Parathyroid adenoma (tissue), 2 donors: ENCODE measurements at regions not wholly inside any gene's neighbourhood (a gene's known extent, or its start where the extent isn't known, plus 50 kb on each side); places are given as distances from the start of the nearest gene placed in this dataset.
"Not testable (repeated sequence)": the region's sequence is repeated elsewhere in the genome, so short reads cannot be mapped to it uniquely, and the experiment has no call there.

Experiments
- H2AFZ ChIP-seq: fragments of 300-600 bp; sonication (generic); one replicate; pipeline ENCODE4 v1.7.0; 2017; ENCODE audit warnings: antibody characterized with exemption, mild to moderate bottlenecking
- H3K27ac ChIP-seq: fragments of 300-600 bp; sonication (generic); one replicate; pipeline ENCODE4 v1.7.0; 2017
- H3K27me3 ChIP-seq: fragments of 300-600 bp; sonication (generic); one replicate; pipeline ENCODE4 v1.7.0; 2017; ENCODE audit warnings: low read length; ENCODE audit not compliant: control insufficient read depth, insufficient read depth
- H3K36me3 ChIP-seq: fragments of 300-600 bp; sonication (generic); one replicate; pipeline ENCODE4 v1.7.0; 2017; ENCODE audit warnings: low read length; ENCODE audit not compliant: control insufficient read depth, insufficient read depth
- H3K4me1 ChIP-seq: fragments of 300-600 bp; sonication (generic); one replicate; pipeline ENCODE4 v1.7.0; 2017; ENCODE audit warnings: control low read depth
- H3K4me2 ChIP-seq: fragments of 300-600 bp; sonication (generic); one replicate; pipeline ENCODE4 v1.7.0; 2017; ENCODE audit warnings: low read length
- H3K4me3 ChIP-seq: fragments of 300-600 bp; sonication (generic); one replicate; pipeline ENCODE4 v1.7.0; 2017; ENCODE audit warnings: low read depth, low read length
- H3K79me2 ChIP-seq: fragments of 300-600 bp; sonication (generic); one replicate; pipeline ENCODE4 v1.7.0; 2017; ENCODE audit warnings: control low read depth
- H3K9ac ChIP-seq: fragments of 300-600 bp; sonication (generic); one replicate; pipeline ENCODE4 v1.7.0; 2017; ENCODE audit warnings: mild to moderate bottlenecking
- H3K9me3 ChIP-seq: fragments of 300-600 bp; sonication (generic); one replicate; pipeline ENCODE4 v1.7.0; 2017; ENCODE audit warnings: low read length; ENCODE audit not compliant: control insufficient read depth
- TF ChIP-seq, protein P1 (sequence below): fragments of 300-600 bp; sonication (generic); IDR thresholded peaks from one replicate; pipeline ENCODE4 v1.7.0; 2017; ENCODE audit warnings: antibody characterized with exemption, mild to moderate bottlenecking
- donor health status: primary hyperparathyroidism.

DNA sequence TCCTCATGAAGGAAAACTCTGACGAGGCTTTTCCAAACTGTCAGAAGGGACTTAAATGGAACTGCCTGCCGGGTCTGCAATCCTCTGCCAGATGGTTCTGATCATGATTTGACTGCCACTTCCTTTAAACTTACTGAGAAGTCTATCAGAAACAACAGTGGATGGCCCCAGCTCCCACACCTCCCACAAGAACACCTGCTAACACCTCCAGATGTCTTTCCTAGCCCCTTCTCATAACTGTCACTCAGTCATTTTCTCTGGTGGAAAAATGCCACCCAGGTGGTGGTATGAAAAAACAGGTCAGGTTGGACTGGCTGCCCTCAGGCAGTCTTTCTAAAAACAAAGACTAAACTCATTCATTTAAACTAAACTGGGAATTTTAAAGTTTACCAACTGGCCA lies 66.7 kb upstream of the ABCD3 start:
- Histone ChIP-seq H3K9ac (no peak overlapping the region), H3K36me3 (no peaks in the 10 kb centered on the region)
- TF ChIP-seq, protein P1, sequence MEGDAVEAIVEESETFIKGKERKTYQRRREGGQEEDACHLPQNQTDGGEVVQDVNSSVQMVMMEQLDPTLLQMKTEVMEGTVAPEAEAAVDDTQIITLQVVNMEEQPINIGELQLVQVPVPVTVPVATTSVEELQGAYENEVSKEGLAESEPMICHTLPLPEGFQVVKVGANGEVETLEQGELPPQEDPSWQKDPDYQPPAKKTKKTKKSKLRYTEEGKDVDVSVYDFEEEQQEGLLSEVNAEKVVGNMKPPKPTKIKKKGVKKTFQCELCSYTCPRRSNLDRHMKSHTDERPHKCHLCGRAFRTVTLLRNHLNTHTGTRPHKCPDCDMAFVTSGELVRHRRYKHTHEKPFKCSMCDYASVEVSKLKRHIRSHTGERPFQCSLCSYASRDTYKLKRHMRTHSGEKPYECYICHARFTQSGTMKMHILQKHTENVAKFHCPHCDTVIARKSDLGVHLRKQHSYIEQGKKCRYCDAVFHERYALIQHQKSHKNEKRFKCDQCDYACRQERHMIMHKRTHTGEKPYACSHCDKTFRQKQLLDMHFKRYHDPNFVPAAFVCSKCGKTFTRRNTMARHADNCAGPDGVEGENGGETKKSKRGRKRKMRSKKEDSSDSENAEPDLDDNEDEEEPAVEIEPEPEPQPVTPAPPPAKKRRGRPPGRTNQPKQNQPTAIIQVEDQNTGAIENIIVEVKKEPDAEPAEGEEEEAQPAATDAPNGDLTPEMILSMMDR: no peak

DNA sequence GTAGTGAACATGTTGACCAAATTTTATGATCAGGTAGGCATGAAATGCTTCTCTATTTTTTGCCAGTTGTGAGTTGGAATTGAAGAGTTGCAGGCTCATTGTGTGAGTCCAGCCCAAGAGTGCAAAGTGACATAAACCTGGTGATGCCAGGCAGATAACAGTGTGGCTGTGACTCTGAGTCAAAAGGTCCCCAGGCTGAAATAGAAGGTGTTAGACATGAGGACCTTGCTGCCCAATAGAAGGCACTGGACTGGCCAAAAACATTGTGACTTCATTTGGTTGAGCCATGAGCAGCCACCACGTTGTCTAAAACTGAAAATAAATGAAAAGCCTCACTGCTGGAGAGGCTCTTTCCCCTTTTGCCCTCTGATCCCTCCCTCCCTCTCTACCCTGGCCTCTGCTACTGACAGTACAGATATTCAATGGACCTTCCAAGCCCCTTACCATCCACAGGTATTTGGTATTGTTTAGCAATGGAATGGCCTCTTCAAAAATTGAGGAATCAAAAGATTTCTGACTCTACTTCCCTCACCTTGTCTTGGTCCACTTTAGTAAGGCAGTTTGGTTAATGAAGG lies 67.8 kb upstream of the ABCD3 start:
- H3K4me1 ChIP-seq: no peaks in the 10 kb centered on the region
- no peak overlapping the region for H3K9ac ChIP-seq
- H3K36me3 ChIP-seq: no peaks in the 10 kb centered on the region
- H2AFZ ChIP-seq: no peak overlapping the region
- H3K27ac ChIP-seq: no peak overlapping the region
- no peaks in the 10 kb centered on the region for H3K27me3 ChIP-seq
- TF ChIP-seq, protein P1: no peak
- H3K9me3 ChIP-seq: no peaks in the 10 kb centered on the region
- no peaks in the 10 kb centered on the region for H3K79me2 ChIP-seq
- no peak overlapping the region for H3K4me3 ChIP-seq
- H3K4me2 ChIP-seq: no peak overlapping the region

More for the DNA sequence above, 66.7 kb upstream of the ABCD3 start:
- H3K27me3 ChIP-seq: no peaks in the 10 kb centered on the region
- no peaks in the 10 kb centered on the region for H3K9me3 ChIP-seq
- no peak overlapping the region for H3K4me2 ChIP-seq
- no peak overlapping the region for H2AFZ ChIP-seq
- H3K4me1 ChIP-seq: no peaks in the 10 kb centered on the region
- H3K4me3 ChIP-seq: no peak overlapping the region
- no peak overlapping the region for H3K27ac ChIP-seq
- H3K79me2 ChIP-seq: no peaks in the 10 kb centered on the region

DNA sequence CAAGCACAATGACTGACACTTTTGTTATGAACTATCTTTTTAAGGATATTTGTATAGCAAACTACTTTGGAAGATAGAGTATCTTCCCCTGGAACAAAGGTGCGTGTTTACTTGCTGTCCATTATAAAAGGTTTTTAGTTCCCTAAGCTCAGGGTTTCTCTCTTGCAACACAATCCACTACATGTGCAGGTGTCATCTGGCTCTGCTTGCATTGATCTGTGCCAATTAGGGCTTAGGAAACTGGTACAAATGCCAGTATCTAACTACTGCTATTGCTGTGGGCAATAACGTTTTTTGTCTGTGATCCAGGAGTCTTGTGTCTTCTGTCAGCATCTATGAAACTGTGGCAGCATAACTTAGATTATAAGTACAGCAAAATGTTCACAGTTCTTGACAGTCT lies 68.3 kb upstream of the ABCD3 start:
- TF ChIP-seq, protein P1: no peak
- H3K4me3 ChIP-seq: no peak overlapping the region
- H3K36me3 ChIP-seq: no peaks in the 10 kb centered on the region
- no peaks in the 10 kb centered on the region for H3K4me1 ChIP-seq
- no peak overlapping the region for H3K9ac ChIP-seq
- H3K27me3 ChIP-seq: no peaks in the 10 kb centered on the region
- no peaks in the 10 kb centered on the region for H3K9me3 ChIP-seq
- no peak overlapping the region for H2AFZ ChIP-seq
- no peaks in the 10 kb centered on the region for H3K79me2 ChIP-seq
- no peak overlapping the region for H3K4me2 ChIP-seq
- no peak overlapping the region for H3K27ac ChIP-seq

DNA sequence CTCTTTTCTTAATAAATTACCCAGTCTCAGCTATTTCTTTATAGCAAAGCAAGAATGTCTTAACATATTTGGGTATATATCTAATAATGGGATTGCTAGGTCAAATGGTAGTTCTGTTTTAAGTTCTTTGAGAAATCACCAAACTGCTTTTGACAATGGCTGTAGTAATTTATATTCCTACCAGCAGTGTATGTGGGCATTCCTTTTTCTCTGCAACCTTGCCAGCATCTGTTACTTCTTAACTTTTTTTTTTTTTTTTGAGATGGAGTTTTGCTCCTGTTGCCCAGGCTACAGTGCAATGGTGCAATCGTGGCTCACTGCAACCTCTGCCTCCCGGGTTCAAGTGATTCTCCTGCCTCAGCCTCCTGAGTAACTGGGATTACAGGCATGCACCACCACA lies 69.8 kb upstream of the ABCD3 start:
- H3K4me2 ChIP-seq, H3K4me1 ChIP-seq, H3K4me3 ChIP-seq, H3K9ac ChIP-seq, H3K79me2 ChIP-seq, H2AFZ ChIP-seq, H3K36me3 ChIP-seq, H3K27ac ChIP-seq, H3K27me3 ChIP-seq, H3K9me3 ChIP-seq: not testable (repeated sequence)

DNA sequence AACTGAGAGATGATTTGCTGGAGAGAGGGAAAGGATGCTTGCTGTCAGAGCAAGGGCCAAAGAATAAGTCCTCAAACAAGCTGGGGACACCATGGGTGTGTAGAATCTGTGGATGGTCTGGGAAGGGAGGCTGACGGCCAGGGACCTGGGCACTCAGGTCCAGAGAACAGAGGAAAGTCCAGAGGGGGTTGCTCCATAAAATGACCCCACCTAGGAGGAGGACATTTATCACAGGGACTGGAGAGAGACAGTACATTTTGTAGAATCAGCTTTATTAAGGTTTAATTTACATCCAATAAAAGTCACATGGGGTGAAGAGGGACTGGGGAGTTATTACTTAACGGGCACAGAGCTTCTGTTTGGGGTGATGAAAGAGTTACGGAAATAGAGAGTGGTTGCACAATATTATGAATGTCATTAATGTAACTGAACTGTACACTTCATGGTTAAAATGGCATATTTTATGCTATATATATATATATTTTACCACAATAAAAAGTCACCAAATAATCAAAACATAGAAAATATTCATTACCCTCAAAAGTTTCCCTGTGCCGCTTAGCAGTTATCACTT lies 73.0 kb upstream of the ABCD3 start:
- Histone ChIP-seq H3K9me3 (no peaks in the 10 kb centered on the region), H3K27me3 (no peaks in the 10 kb centered on the region), H3K4me2 (no peak overlapping the region), H2AFZ (no peak overlapping the region), H3K9ac (no peak overlapping the region), H3K79me2 (no peaks in the 10 kb centered on the region), H3K27ac (no peak overlapping the region), H3K4me1 (peaks cover 3% of the 10 kb centered on the region), H3K36me3 (no peaks in the 10 kb centered on the region), H3K4me3 (no peak overlapping the region)
- TF ChIP-seq, protein P1: no peak
